GM23248 (cell line): ENCODE measurements at regions not wholly inside any gene's neighbourhood (a gene's known extent, or its start where the extent isn't known, plus 50 kb on each side); places are given as distances from the start of the nearest gene placed in this dataset.

ENCODE experiments used
- EZH2 ChIP-seq: fragments of 200-600 bp; sonication (generic); IDR thresholded peaks from 2 replicates; pipeline ENCODE4 v1.6.1; 2018; ENCODE audit warnings: antibody characterized with exemption, mild to moderate bottlenecking; ENCODE audit not compliant: insufficient read depth, poor library complexity, severe bottlenecking
- EZH2phosphoT487 ChIP-seq: fragments of 200-600 bp; sonication (generic); IDR thresholded peaks from 2 replicates; pipeline ENCODE4 v1.6.1; 2018; ENCODE audit warnings: antibody characterized with exemption, moderate library complexity, mild to moderate bottlenecking, low read depth; ENCODE audit not compliant: insufficient read depth

GRCh38 chr4:122992641-122993040 is 70.2 kb upstream of the NUDT6 start:
- TF ChIP-seq EZH2 (no peak), EZH2phosphoT487 (no peak)
